Testis (tissue), 2 donors: ENCODE measurements at regions not wholly inside any gene's neighbourhood (a gene's known extent, or its start where the extent isn't known, plus 50 kb on each side); places are given as distances from the start of the nearest gene placed in this dataset.

Experiments used
- CTCF ChIP-seq, 3 experiments: fragments of 450-650 bp in 2 of 3; fragments of 200-600 bp in 1 of 3; sonication (generic) in 1 of 3; IDR thresholded peaks; one replicate each; pipeline ENCODE4 v1.5.1; 2016 to 2019; ENCODE audit warnings: antibody characterized with exemption in 3 of 3, mild to moderate bottlenecking in 2 of 3, moderate library complexity in 1 of 3
- POLR2A ChIP-seq: fragments of 450-650 bp; IDR thresholded peaks from one replicate; pipeline ENCODE4 v1.6.1; 2017; ENCODE audit warnings: antibody characterized with exemption, mild to moderate bottlenecking, moderate library complexity

GRCh38 chr6:92052513-92052912 lies 1366.8 kb downstream of the EPHA7 start:
- TF ChIP-seq CTCF (IDR thresholded peaks at IDR 0.05) (no peak), POLR2A (no peak)
